HS-27A (cell line): ENCODE measurements at regions not wholly inside any gene's neighbourhood (a gene's known extent, or its start where the extent isn't known, plus 50 kb on each side); places are given as distances from the start of the nearest gene placed in this dataset.
A peak's percentile ranks its signal among the peaks of the same experiment; 100 is the strongest.

ENCODE experiments used
- DNase-seq: peaks from one replicate; pipeline ENCODE4 v3.0.0-alpha.2; 2012; ENCODE audit warnings: low read depth, missing footprints

DNA sequence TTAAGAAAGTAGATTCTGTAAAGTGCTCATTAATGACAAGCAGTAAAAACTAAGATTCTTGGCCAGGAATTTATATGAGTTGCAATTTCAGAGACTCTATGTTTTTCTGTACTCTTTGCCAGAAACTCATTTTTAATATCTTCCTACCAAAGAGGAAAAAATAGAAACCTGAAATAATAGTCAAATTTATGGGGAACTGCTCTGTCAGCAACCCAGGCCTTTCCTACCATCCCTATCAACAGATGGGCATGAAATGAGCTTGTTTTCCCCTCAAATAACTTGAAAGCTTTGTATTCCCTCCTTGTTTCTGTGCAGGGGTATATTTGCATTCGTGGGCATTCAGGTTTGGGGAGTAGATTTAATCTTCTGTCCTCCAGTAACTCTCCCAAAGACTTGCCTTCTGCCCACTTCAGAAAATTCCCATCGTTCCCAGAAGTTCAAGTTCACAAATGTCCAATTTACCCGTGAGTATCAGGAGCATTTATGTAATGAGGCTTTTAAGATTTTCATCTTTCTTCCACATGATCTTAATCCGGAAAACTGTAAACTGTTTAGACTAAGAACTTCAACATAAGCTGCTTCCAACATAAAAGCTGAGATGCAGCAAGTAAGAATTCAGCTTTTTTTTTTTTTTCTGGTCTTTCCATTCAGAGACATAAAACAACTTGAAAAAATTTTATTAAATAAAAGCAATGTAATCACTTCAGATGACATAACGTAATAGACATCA, 363.1 kb downstream of the EFNB2 start:
- DNase-seq: no peak

DNA sequence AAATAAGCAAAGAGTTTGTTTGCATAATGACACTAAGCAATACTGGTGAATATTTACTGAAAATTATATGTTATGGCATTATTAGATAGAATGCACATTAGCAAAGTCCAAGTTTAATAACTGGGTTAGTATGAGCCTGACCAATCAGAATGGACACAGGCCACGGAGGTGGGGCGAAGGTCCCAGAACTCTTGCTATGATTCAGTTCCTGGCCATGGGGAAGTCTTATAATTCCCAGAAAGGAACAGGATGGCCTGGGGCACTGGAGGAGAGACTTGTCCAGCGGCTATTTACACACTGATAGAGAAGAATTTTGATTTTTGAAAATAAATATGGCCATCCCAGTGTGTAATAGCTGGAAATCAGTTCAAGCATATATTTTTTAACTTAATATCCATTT, 372.0 kb downstream of the EFNB2 start:
- DNase-seq: no peak

DNA sequence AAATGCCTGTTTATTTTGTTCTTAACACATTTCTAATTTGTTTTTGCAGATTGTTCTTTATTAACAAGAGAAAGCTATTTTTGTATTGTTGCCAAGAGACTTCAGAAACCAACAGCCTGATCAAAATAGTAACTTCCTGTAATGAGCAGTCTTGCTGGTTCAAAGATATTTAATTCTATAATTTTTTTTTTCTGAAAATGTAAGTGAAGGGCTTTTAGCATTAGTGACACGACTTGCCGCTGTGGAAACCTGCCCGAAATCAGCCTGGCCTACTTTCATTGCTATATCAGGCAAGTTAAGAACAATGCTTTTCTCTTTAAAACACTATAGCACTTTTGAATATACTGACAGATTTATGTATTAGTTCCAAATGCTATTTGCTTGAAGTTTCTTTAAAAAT, 374.3 kb downstream of the EFNB2 start:
- no peak for DNase-seq

DNA sequence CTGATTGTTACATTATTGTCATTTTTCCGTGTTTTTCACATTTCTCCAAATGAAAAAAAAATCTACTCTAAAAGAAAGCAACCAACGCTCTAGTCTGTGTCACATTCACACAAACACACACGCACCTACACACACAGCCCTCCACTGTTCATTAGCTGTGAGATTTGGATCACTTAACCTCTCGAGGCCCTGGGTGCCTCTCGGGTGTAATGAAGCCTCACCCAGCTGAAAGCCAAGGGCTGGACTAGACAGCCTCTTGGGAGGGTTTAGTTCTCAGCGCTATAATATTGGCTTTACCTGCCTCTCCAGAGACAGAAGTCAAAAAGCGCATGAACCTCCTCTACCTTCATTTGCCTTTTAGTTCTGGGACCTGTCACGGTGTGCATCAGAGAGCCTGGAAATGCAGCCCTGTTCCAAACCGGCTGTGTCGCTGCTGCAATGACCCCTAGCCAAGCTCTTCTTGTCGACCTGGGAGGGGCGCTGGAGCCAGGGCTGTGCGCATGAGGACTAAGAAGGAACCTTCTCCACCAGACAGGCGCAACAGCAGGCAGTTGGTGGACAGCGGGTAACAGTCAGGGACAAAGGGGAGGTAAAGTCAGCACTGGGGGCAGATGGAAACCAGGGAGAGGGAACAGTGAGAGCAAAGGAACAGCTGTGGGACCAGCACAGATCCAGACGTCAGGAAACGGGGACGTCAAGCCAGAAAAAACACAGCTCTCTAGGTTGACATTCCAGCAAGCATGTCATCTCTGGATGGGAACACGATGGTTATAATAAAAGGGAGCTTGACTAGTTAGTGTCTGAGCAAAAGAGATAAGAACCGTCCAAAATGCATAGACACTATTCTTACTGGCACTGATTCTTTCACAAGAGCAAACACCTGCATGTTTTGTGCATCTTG, 375.9 kb downstream of the EFNB2 start:
- no peak for DNase-seq

DNA sequence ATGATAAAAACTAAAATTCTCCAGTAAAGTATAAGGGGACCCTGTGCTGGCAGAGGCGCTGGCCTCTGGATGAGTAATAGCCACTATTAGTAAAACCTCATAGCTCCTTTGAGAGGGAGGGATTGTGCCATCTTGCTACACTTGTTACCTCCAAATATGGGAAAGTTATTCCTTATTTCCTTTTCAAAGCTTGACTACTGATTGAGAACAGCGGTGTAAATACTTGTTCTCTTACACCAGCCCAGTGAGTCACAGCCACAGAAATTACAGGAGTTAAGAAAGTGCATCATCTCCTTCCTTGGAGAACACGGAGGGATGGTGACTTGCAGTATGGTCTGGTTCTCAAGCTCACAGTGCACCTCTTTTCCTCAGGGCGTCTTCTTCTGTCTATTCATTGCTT, 379.0 kb downstream of the EFNB2 start:
- peak; percentile 87 for DNase-seq

DNA sequence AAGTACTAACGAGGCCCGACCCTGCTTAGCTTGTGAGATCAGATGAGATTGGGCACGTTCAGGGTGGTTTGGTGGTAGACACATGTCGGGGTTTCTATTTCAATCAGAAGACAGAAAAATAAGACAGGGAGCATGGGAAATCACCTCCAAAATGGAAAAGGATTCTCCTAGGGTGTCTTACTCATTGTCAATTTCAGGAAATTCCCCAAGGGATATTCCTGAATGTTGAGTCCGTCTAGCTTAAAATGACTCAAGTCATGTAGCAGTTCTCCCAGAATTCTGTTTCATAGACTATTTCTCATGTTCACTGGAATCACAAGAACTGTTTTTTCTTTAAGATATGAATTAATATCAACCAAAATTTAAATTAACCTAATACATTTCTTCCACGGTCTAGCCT, 380.1 kb downstream of the EFNB2 start:
- no peak for DNase-seq

DNA sequence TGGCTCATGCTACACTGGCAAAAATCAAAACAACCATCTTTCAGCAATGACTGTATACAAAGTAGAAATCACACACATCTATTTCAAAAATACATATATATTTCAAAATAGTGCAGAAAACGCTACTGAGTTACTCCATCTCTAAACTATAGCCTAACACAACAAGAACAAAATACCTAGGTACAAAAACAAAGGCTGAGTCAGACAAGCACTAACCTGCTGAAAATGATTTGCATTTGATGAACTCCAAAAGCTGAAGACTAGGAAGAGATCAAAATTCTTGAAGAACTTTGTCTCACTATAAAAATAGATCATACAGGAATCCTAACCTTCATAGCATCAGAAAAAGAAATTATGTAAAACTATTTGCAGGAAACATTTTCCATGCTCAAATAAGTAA, 381.6 kb downstream of the EFNB2 start:
- no peak for DNase-seq

DNA sequence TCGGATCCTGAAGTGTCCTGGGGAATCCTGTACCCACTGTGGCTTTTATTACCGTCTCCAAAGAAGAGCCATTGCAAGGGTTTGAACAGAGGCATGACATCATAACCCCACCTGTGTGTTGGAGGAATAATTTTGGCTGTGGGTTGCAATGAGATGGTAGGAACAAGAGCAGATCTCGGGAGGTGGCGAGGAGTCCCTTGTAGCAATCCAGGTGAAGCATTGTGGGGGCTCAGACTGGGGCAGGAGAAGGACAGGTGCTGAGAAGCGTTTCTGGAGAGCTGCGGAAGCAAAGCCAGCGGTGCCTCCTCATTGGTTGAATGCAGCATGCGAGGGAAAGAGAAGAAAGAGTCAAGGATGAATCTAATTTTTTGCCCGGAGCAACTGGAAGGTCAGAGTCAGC, 382.4 kb downstream of the EFNB2 start:
- DNase-seq: no peak

DNA sequence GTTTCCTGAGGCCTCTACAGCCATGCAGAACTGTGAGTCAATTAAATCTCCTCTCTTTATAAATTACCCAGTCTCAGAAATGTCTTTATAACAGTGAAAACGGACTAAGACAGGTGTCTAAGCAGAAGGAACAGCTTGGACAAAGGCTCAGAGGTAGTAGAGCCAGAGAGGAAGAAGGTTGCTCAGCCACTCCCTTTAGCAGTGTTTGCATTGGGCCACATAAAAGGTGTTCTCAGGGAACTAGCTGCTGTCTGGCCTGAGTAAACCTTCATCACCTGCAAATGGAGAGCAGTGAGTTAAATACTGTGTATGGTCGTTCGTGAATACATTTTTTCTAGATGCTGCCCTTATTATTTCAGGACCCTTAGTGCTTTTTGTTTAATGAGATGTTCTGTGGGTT, 383.4 kb downstream of the EFNB2 start:
- no peak for DNase-seq

DNA sequence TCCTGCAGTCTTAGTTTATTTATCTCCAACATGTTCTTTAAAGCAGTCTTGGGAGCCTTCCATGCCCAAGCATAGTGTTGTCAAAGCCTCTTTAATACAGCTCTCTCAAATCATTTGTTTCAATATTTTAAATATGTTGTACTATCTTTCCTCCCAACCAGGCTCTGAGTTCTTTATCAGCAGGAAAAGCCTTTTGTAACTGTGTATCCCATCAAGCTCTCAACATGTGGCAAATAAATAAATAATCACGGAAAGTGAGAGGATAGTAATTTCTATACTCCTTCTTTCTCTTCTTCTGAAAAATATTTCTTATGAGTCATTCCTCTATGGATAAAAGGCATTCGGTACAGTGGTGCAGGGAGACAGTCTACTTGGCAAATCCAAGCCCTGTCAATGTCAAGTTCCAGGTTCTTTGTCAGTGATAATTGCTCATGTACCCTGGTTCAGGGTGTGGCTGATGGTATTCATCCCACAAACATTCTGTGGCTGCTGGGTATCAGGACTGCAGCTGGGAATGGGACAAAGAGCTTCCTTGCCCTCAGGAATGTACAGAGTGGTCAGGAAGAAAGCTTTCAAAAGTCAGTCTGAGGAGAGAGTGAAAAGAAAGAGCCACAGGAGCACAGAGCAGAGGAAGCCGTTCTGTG, 384.3 kb downstream of the EFNB2 start:
- peak; percentile 90 for DNase-seq

DNA sequence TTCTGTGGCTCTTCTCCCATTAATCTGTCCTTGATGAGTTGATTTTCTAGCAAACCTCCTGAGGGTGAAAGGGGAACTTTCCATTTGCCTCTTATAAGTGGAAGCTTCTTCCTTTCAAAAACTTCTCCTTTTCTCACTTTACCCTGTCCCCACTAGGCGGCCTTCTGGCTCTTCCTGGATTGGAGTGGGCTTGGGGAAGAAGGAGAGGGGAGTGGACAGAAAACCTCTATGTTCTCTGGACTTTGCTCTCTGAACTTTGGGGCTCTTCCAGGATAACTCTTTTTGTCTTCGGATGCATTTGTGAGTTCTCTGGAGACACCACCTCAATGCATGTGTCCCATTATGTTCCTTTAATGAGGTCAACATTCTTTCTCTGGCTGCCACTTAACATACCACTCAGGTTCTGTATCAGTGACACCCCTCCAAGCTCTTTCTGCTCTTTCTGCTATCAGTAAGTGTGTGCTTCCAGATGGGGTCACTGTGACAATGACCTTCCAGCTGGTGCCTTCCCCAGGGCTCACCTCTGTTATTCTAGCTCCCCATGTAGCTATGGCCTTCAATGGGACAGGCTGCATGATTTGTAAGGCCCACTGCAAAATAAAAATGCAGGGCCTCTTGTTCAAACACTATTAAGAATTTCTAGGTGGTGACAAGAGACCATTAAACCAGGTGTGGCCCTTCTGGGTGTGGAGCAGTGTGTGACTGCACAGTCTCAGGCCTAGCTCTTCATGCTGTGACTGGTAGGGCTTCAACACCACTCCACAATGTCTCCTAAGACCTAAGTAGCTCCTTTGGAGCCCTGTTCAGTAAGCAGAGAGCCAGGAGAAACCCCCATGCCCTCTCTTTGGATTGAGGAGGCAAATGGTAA, 389.2 kb downstream of the EFNB2 start:
- DNase-seq: no peak

DNA sequence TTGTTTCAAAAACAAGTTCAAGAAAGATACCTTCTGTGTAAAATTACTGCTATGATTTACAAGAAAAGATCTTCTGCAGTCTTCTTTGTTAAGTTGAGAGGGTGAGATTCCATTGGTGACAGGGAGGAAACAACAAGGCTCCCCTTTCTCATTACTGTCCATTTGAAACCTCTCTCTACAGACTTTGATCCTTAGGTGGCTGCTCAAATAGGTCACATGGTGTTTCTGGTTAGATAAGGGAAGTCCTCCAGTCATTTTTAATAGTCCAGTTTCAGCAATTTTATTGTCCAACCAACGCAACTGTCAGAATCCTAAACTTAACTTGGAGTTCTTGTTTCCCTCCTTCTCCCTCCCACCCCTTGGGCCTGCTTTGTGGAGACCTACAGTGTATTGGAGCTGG, 390.4 kb downstream of the EFNB2 start:
- no peak for DNase-seq

DNA sequence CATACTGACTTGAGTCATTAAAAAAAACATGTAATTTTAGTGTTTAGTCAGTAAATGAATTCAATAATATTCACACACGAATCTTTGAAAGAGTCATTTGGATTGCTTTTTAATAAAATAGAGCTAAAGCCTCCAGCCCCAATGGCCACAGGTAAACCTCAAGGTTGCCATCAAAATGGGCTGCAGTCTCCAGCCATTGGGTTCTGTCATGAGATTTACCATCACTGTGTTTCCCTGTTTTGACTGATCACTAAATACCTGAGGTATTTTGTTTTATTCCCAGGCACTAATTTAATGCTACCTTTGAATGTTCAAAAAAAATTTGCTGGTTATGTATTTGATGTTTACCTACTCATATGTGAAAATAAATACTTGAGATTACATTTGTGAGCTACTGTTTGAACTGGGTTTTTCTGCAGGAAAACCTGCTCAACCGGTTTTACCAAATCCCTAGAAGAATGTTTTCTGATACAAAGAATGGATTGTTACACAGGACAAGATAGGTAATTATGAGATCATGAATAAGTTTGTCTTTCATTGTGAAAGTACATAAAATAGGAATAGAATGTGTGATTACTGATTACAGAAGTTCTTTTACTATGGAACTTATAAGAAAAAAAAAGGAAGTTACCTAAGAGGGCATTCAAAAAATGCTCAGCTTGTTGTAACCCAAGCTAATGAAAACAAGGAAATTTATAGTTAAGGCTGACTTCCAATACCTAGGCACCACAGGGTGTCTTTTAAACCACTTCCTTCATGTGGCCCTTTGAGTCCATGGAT, 391.3 kb downstream of the EFNB2 start:
- no peak for DNase-seq

DNA sequence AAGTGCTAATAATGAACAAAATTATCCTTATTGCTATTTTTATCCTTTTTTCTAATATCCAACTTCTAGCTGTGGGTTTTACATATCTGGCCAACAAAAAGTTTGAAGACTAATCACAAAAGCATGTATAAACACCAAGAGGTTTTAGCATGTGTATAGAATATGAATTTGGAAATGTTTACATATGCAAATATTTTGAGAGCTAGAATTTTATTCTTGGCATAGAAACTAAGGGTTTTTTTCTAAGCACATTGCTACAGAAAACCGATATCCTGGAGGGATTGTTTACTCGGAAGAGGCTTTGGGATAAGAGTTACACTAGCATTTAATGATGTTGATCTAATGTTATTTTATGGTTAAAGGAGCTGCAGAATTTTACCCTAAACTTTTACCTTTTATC, 392.1 kb downstream of the EFNB2 start:
- DNase-seq: no peak

DNA sequence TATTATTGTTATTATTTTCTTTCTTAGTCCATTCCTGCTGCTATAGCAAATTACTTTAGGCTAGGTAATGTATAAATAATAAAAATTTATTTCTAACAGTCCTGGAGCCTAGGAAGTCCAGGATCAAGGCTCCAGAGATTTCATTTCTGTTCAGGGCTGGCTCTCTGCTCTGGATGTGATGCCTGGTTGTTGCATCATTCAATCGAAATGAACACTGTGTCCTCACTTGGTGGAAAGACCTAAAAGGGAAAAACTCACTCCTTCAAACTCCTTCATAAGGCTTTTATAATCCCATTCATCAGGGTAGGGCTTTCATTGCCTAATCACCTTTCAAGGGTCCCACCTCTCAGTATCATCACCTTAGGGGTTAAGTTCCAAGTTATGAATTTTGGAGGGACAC, 395.0 kb downstream of the EFNB2 start:
- DNase-seq: no peak

DNA sequence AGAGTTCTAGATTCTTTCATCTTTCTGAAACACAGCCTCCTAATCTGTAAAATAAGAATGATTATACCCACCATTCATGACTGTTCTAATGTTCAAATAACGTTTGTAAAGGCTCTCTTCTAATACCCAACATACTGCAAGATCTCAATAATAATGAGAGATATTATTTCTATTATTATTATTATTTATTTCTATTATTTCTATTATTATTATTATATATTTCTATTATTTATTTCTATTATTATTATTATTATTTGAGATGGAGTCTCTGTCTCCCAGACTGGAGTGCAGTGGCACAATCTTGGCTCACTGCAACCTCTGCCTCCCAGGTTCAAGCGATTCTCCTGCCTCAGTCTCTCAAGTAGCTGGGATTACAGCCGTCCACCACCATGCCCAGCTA, 395.5 kb downstream of the EFNB2 start:
- DNase-seq: no peak

DNA sequence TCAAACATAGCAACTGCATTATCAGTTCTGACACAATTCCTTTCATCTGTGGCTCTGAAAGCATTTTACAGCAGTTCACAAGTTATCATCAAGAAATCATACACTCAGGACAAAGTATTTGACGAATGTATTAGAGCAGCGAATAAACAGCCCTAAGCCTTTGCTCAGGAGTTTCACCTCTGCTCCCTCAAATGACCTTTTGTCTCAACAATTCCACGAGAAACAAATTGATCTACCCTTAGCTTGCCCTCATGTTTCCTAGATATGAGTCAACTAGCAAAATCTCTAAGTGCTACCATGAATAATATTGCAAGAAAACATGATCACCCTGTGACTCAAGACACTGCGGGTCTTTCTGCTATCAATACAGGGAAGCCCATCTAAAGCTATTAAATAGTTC, 396.1 kb downstream of the EFNB2 start:
- DNase-seq: no peak

DNA sequence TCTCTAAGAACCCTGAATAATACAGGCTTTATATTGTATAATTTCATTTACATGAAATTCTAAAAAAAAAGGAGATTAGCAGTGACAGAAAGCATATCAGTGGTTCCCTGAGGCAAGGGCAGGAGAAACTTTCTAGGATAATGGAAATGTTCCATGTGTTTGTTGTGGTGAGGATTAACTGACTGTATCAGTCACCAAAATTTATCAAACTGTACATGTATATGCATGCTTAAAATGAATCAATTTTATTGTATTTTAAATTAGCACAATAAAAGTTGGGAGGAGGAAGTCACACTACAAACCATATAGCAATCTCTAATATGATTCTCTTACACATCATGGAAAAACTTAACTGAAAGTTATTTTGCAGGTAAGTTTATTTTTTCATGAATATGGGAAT, 396.8 kb downstream of the EFNB2 start:
- DNase-seq: no peak

DNA sequence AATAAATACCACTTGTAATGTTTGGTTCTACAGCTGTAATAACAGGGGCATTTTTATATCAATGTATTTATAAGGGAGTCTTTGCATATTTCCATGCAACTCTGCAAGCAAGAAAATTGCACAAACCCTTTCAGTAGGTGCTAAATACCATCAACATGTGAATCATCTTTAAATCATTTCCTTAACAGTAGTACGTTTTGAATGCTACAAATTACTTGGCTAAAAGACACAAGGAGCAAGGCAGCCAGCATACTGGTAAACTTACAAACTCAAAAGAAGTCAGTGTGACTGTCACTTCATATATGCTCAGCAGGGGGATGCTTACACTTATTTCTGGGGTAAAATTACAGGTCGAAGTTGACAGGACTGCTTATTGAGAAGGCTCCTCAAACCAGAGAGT, 402.4 kb downstream of the EFNB2 start:
- DNase-seq: no peak

DNA sequence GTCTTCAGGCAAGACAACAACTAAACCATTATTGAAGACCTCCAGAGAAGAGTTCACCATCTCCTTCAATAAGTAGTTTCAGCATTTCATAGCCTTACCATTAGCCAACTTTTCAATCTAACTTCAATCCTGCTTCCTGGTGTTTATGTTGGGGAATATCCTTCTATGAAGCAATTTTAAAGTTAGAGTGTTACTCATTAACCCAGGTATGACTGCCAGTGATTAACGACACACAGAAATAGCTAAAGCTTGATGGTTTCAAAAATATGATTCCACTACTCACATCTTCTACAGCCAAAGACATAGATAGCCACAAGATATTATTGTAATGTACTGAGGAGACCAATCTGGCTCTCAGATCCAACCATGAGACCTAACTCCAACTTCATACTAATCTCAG, 403.2 kb downstream of the EFNB2 start:
- no peak for DNase-seq

DNA sequence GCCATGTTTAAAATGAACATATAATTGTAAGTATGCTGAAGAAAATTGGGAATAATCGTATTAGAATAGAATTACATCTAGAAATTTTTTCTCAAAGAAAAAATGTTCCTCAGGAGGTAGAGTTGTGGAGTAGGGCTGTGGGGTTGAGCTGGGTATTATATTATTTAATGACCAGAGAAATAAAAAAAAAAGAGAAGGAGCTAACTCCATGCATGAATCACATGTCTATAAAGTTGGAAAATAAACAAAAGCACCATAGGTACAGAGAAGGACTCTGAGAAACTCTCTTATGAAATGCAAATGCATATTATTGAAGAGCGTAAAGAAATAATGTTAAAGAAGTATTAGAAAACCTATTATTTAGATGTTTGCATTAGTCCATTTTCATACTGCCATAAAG, 405.5 kb downstream of the EFNB2 start:
- no peak for DNase-seq
